ENCODE measurements at regions not wholly inside any gene's neighbourhood (a gene's known extent, or its start where the extent isn't known, plus 50 kb on each side); places are given as distances from the start of the nearest gene placed in this dataset.

DNA sequence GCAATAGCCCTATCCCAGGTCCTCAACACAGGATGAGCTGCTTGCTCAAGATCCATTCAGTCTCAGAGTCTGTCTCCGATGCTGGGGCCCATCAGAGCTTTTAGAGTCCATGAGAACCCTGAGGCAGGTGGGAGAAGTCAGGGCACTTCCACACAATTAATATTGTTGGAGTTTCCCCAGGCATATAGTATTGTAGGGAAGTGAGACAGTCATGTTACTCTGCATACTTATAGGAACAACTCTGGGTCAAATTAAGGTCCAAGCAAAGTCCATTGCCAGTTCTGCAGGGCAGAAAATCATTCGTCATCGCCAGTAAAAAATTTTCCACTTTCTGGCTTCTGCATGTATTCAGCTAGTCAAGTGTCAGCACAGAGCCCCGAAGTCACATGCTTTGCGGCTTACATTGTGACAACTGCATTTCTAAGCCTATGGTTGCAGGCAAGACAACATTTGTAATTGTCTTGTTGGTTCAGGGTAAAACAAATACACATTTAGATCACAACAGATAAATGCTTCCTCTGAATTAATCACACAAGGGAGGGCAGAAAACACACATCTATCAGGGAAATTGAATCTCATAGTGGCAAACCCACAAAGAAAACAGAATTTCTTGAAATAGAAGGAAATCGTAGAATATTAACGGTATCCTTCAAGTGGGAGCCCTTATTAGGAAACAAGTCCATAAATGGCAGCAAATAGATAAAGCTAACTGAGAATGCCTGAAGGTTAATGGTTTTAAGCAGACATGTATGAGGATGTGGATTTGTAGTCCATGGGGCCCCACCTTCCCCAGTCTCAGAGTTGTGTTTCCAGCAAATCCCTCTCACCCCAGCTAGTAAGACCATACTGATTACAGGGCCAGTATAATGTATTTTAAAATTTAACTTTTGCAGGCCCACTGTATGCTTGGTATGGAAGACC is 412.1 kb upstream of the RASGEF1B start:
- Histone ChIP-seq H3K9me3 (no peaks in the 10 kb centered on the region), H3K36me3 (no peaks in the 10 kb centered on the region), H3K27me3 (no peaks in the 10 kb centered on the region), H3K4me3 (no peak overlapping the region), H3K4me1 (no peaks in the 10 kb centered on the region), H3K27ac (no peak overlapping the region)
- DNase-seq (no peak), ATAC-seq (no peak)
- intact Hi-C loops (cut with DNase I) = no loop called here
- TF ChIP-seq, protein P1, sequence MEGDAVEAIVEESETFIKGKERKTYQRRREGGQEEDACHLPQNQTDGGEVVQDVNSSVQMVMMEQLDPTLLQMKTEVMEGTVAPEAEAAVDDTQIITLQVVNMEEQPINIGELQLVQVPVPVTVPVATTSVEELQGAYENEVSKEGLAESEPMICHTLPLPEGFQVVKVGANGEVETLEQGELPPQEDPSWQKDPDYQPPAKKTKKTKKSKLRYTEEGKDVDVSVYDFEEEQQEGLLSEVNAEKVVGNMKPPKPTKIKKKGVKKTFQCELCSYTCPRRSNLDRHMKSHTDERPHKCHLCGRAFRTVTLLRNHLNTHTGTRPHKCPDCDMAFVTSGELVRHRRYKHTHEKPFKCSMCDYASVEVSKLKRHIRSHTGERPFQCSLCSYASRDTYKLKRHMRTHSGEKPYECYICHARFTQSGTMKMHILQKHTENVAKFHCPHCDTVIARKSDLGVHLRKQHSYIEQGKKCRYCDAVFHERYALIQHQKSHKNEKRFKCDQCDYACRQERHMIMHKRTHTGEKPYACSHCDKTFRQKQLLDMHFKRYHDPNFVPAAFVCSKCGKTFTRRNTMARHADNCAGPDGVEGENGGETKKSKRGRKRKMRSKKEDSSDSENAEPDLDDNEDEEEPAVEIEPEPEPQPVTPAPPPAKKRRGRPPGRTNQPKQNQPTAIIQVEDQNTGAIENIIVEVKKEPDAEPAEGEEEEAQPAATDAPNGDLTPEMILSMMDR (IDR thresholded peaks at IDR 0.05) = no peak

DNA sequence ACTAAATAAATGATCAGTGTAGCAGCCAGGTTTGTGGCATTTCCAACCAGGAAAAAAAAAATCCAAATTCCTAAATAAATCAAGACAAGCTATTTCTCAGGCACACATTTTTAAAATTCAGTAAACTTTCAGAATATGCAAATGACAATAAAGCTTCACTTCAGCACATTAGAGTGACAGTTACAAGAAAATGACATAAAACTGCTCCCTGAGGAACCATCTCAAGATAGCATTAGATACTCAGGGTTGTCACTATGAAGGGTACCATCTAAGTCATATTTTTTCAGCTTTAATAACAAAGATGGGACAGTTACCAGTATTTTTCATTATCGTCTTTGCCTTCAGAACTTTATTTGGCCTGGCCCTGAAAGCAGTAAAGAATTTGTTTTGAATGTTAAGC is 411.3 kb upstream of the RASGEF1B start:
- Histone ChIP-seq H3K4me1 (no peaks in the 10 kb centered on the region), H3K4me3 (no peak overlapping the region), H3K9me3 (no peaks in the 10 kb centered on the region), H3K27me3 (no peaks in the 10 kb centered on the region), H3K36me3 (no peaks in the 10 kb centered on the region), H3K27ac (no peak overlapping the region)
- DNase-seq (no peak), ATAC-seq (no peak)
- TF ChIP-seq, protein P1 (IDR thresholded peaks at IDR 0.05) = no peak
- intact Hi-C loops (cut with DNase I) = no loop called here

DNA sequence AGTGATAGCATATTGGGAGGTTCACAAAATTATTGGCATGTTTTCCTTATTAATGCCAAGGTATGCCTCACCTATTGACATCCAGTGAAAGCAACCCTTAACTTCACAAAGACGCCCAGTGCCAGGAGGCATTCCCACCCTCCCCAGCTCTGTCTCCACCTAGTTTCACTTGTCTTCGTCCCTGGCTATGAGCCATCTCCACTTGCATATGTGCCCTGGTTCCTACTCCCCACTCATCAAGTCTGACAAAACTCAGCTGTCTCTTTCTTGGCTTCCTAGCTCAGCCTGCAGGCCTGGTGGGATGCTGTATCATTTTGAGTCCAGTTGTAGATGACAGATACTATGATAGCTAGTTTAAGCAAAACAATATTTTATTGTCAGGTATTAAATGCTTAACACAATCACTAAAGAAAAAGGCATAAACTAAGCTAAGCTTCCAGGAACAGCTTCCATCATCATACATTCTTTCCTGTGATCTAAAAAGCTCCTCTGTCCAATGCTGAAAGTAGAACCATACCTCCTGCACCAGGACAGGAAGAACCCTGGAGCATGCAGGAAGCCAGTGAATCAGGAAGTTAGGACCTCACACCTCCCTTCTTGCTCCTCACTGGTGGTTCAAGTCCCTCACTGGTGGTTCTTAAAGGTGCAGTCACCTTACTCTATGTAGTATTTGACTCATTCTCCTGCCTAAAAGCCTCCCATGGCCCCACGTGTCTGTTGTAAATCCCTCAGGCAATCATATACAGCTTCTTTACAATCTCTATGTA is 410.3 kb upstream of the RASGEF1B start:
- TF ChIP-seq, protein P1 (IDR thresholded peaks at IDR 0.05) = no peak
- DNase-seq (no peak), ATAC-seq (no peak)
- no peak overlapping the region for H3K4me3 ChIP-seq
- H3K4me1 ChIP-seq = no peaks in the 10 kb centered on the region
- no peaks in the 10 kb centered on the region for H3K27me3 ChIP-seq
- H3K27ac ChIP-seq = no peak overlapping the region
- intact Hi-C loops (cut with DNase I) = no loop called here
- no peaks in the 10 kb centered on the region for H3K9me3 ChIP-seq
- no peaks in the 10 kb centered on the region for H3K36me3 ChIP-seq

DNA sequence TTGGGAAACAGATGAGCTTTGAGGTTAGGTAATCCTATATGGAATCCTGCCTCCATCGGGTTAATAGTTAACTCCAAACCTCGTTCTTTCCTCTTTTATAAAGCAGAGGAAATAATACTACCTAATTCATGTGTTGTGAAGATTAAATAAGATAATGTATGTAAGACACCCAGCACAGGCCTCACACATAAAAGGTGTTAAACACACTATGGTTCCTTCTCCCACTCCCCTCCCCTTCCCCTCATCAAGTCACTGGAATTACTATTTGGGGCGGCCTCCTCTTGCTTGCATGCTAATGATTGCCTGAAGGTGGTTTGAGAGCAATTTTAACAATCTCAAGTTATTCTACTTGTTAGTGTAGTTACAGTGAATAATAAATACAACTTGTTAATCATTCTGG is 404.4 kb upstream of the RASGEF1B start:
- no peak for ATAC-seq
- Histone ChIP-seq H3K9me3 (peaks cover 0 to 9% of the 10 kb centered on the region in 2 donors), H3K4me3 (no peak overlapping the region), H3K36me3 (no peaks in the 10 kb centered on the region), H3K27me3 (no peaks in the 10 kb centered on the region), H3K4me1 (peaks cover 0 to 3% of the 10 kb centered on the region in 2 donors), H3K27ac (no peak overlapping the region)
- TF ChIP-seq, protein P1 (IDR thresholded peaks at IDR 0.05) = no peak
- intact Hi-C loops (cut with DNase I) = no loop called here
- DNase-seq = no peak
